HL-60 (cell line): ENCODE measurements at regions not wholly inside any gene's neighbourhood (a gene's known extent, or its start where the extent isn't known, plus 50 kb on each side); places are given as distances from the start of the nearest gene placed in this dataset.

ENCODE experiments used
- CTCF ChIP-seq: IDR thresholded peaks from one replicate; pipeline ENCODE4 v1.5.1; 2011; ENCODE audit warnings: low read length, control low read depth, inconsistent platforms; ENCODE audit not compliant: insufficient read depth
- GABPA ChIP-seq: IDR thresholded peaks from 2 replicates; pipeline ENCODE4 v1.6.1; 2012; ENCODE audit warnings: low read depth
- POLR2AphosphoS5 ChIP-seq: IDR thresholded peaks from 2 replicates; pipeline ENCODE4 v1.6.1; 2012; ENCODE audit warnings: low read depth
- REST ChIP-seq: IDR thresholded peaks from 2 replicates; pipeline ENCODE4 v1.6.1; 2012; ENCODE audit warnings: low read depth; ENCODE audit not compliant: insufficient replicate concordance

GRCh38 chrX:149280011-149280410 is 225.1 kb downstream of the IDS start:
- TF ChIP-seq CTCF, result no peak
- no peak for TF ChIP-seq GABPA
- TF ChIP-seq POLR2AphosphoS5, result no peak
- TF ChIP-seq REST, result no peak
